Retinal pigment epithelial cell (primary cell): ENCODE measurements at regions not wholly inside any gene's neighbourhood (a gene's known extent, or its start where the extent isn't known, plus 50 kb on each side); places are given as distances from the start of the nearest gene placed in this dataset.
"Not testable (repeated sequence)": the region's sequence is repeated elsewhere in the genome, so short reads cannot be mapped to it uniquely, and the experiment has no call there.

Experiments
- DNase-seq: peaks from one replicate; pipeline ENCODE4 v3.0.0-alpha.2; 2010; ENCODE audit warnings: low read depth
- H3K4me3 ChIP-seq: 2 replicates; pipeline ENCODE4 v1.5.1; 2011; ENCODE audit warnings: mild to moderate bottlenecking, low read length, control low read depth, moderate library complexity
- CTCF ChIP-seq: conservative IDR thresholded peaks from 2 replicates; pipeline ENCODE4 v1.5.1; 2011; ENCODE audit warnings: low read depth, low read length, control low read depth, inconsistent platforms

- no peak for TF ChIP-seq CTCF
These were observed 102.9 kb upstream of the MYO3A start for GRCh38 chr10:25831080-25831479.

GRCh38 chr10:25839683-25840082 is 94.3 kb upstream of the MYO3A start:
- DNase-seq, result no peak
- TF ChIP-seq CTCF, result no peak
- no peak overlapping the region for H3K4me3 ChIP-seq

More at GRCh38 chr10:25831080-25831479, 102.9 kb upstream of the MYO3A start:
- DNase-seq, result no peak
- no peak overlapping the region for H3K4me3 ChIP-seq

- not testable (repeated sequence) for DNase-seq, H3K4me3 ChIP-seq
These were observed 93.2 kb upstream of the MYO3A start for GRCh38 chr10:25840875-25841274.

- H3K4me3 ChIP-seq, result no peak overlapping the region
- TF ChIP-seq CTCF, result no peak
- DNase-seq, result no peak
These were observed 91.9 kb upstream of the MYO3A start for GRCh38 chr10:25842146-25842545.

GRCh38 chr10:25843551-25844170 is 90.4 kb upstream of the MYO3A start:
- no peak for TF ChIP-seq CTCF
- H3K4me3 ChIP-seq, result no peak overlapping the region
- no peak for DNase-seq

- DNase-seq, H3K4me3 ChIP-seq: not testable (repeated sequence)
These were observed 89.3 kb upstream of the MYO3A start for GRCh38 chr10:25844716-25845115.

- no peak for TF ChIP-seq CTCF
- no peak for DNase-seq
- no peak overlapping the region for H3K4me3 ChIP-seq
These were observed 84.8 kb upstream of the MYO3A start for GRCh38 chr10:25849268-25849667.

DNA sequence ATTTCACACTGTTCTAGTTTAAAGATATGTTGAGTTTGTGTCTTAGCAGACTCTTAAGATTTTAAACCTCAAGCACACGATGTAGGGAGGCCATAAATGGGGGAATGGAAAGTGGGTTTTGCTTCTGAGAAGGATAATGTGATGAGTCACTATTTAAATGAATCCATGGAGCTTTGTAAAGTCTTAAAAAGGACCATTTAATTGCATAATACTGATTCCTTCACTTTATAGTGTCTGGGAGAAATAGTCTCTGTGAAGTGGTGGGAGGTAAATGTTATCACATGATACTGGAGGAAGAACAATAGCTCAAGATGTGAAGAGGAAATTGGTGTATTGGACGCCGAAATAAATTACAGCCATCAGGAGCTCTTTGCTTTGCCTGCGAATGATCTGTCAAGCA is 84.0 kb upstream of the MYO3A start:
- TF ChIP-seq CTCF, result no peak
- H3K4me3 ChIP-seq, result no peak overlapping the region
- no peak for DNase-seq
